K562 (cell line): ENCODE measurements at regions not wholly inside any gene's neighbourhood (a gene's known extent, or its start where the extent isn't known, plus 50 kb on each side); places are given as distances from the start of the nearest gene placed in this dataset.

Source experiments
- ATAC-seq: fragments of 200-7000 bp; cut with Tn5 transposase; 3 replicates; pipeline ENCODE4 v1.9.1; 2020; ENCODE audit warnings: moderate library complexity
- BruUV-seq: library from RNA; stranded (reverse); fragments of 400-500 nt; replicated peaks from 2 replicates; lab custom pipeline; 2021; lab: Mats Ljungman, UMichigan
- CTCF ChIA-PET: fragments of 300-600 bp; formaldehyde crosslinking; extraction: SDS; loops from one replicate; lab custom pipeline; 2021; ENCODE audit warnings: low intra/inter-chr PET ratio; lab: Yijun Ruan, JAX
- POLR2A ChIA-PET: fragments of 300-600, 350-650 bp; sonication (Branson Sonifier 250); formaldehyde crosslinking; extraction: SDS; loops from one replicate; lab custom pipeline; 2021; ENCODE audit warnings: antibody characterized with exemption, inconsistent platforms; lab: Yijun Ruan, JAX
- DNase-seq, 4 experiments: peaks; one replicate each; pipeline versions ENCODE4 v3.0.0 to v3.0.0-alpha.2; 2011 to 2018; ENCODE audit warnings: low spot score in 3 of 4, mixed read lengths in 3 of 4; ENCODE audit errors: extremely low read depth in 1 of 4
- FAIRE-seq: peaks from 2 replicates; lab custom pipeline; 2011; peaks lifted over from hg19 to GRCh38; lab: Jason Lieb, UNC
- H2AFZ ChIP-seq: 2 replicates; pipeline ENCODE4 v1.6.0; 2011; ENCODE audit warnings: low read depth, low read length, control low read depth, inconsistent platforms
- H3K27ac ChIP-seq: fragments of 200-600 bp; 3 replicates; pipeline ENCODE4 v1.8.0; 2011; ENCODE audit warnings: low read depth, mild to moderate bottlenecking, control low read depth, inconsistent platforms, low read length, moderate library complexity, mixed read lengths; ENCODE audit errors: extremely low read depth
- H3K27me3 ChIP-seq, 2 experiments: fragments of 300-600 bp in 1 of 2; 2 replicates in 1 of 2; 3 replicates in 1 of 2; pipeline versions ENCODE4 v1.6.0 to v1.8.0; 2011; ENCODE audit warnings: inconsistent platforms in 2 of 2, low read length in 2 of 2, mild to moderate bottlenecking in 1 of 2, mixed read lengths in 1 of 2, moderate library complexity in 1 of 2; ENCODE audit not compliant: control insufficient read depth in 2 of 2, insufficient read depth in 2 of 2
- H3K36me3 ChIP-seq: fragments of 300-600 bp; 3 replicates; pipeline ENCODE4 v1.8.0; 2011; ENCODE audit warnings: mild to moderate bottlenecking, low read length, inconsistent platforms; ENCODE audit not compliant: control insufficient read depth, insufficient read depth
- H3K4me1 ChIP-seq, 2 experiments: fragments of 200-600 bp in 1 of 2; replicated peaks in 1 of 2; 2 replicates in 1 of 2; 3 replicates in 1 of 2; pipeline versions ENCODE4 v1.5.1 to v1.8.0; 2011; ENCODE audit warnings: inconsistent platforms in 2 of 2, low read length in 2 of 2, mild to moderate bottlenecking in 1 of 2, mixed read lengths in 1 of 2, moderate library complexity in 1 of 2; ENCODE audit not compliant: control insufficient read depth in 2 of 2, insufficient read depth in 2 of 2
- H3K4me2 ChIP-seq: 2 replicates; pipeline ENCODE4 v1.6.1; 2011; ENCODE audit warnings: low read length, control low read depth, inconsistent platforms, mixed read lengths; ENCODE audit not compliant: insufficient read depth
- H3K4me3 ChIP-seq: fragments of 200-600 bp; sonication (generic), shearing (Covaris generic); 2 replicates; pipeline ENCODE4 v1.5.1; 2016; ENCODE audit warnings: control low read depth, inconsistent platforms
- H3K79me2 ChIP-seq: fragments of 200-600 bp; 3 replicates; pipeline ENCODE4 v1.8.0; 2011; ENCODE audit warnings: low read length, inconsistent platforms; ENCODE audit not compliant: control insufficient read depth, insufficient read depth
- H3K9ac ChIP-seq, 2 experiments: 2 replicates each; pipeline versions ENCODE4 v1.6.0 to v1.6.1; 2011; ENCODE audit warnings: low read depth in 2 of 2, low read length in 2 of 2, control low read depth in 1 of 2, inconsistent platforms in 1 of 2, mild to moderate bottlenecking in 1 of 2, mixed read lengths in 1 of 2; ENCODE audit not compliant: insufficient read depth in 1 of 2
- H3K9me1 ChIP-seq: one replicate; pipeline ENCODE4 v1.6.0; 2011; ENCODE audit warnings: inconsistent platforms, mild to moderate bottlenecking, low read length, moderate library complexity; ENCODE audit not compliant: control insufficient read depth, insufficient read depth
- H3K9me3 ChIP-seq: replicated peaks from 2 replicates; pipeline ENCODE4 v1.5.1; 2011; ENCODE audit warnings: low read depth, low read length, inconsistent platforms; ENCODE audit not compliant: control insufficient read depth, insufficient read depth
- H4K20me1 ChIP-seq: replicated peaks from 2 replicates; pipeline ENCODE4 v1.6.1; 2011; ENCODE audit warnings: low read length, inconsistent platforms, mixed read lengths; ENCODE audit not compliant: control insufficient read depth, insufficient read depth
- CBX3 ChIP-seq, 2 experiments: IDR thresholded peaks; 1 replicate in 1 of 2; 2 replicates in 1 of 2; pipeline ENCODE4 v1.6.1; 2012; ENCODE audit warnings: inconsistent platforms in 2 of 2, low read length in 2 of 2, borderline replicate concordance in 1 of 2, control low read depth in 1 of 2
- CLOCK ChIP-seq: fragments of 250-450 bp; sonication (Bioruptor Pico); IDR thresholded peaks from 2 replicates; pipeline ENCODE4 v1.4.0; 2020; ENCODE audit warnings: mild to moderate bottlenecking, moderate library complexity, borderline replicate concordance
- NELFE ChIP-seq: IDR thresholded peaks from 2 replicates; pipeline ENCODE4 v1.6.1; 2011; ENCODE audit warnings: mild to moderate bottlenecking; ENCODE audit not compliant: insufficient read depth, insufficient read length
- NR4A1 ChIP-seq, 2 experiments: fragments of 250-450 bp in 1 of 2; fragments of 450-650 bp in 1 of 2; sonication (Bioruptor Pico) in 1 of 2; IDR thresholded peaks; 2 replicates each; pipeline versions ENCODE4 v1.4.0 to v1.6.1; 2016 to 2020; ENCODE audit warnings: mild to moderate bottlenecking in 2 of 2, missing compliant biosample characterization in 1 of 2, missing genetic modification characterization in 1 of 2, moderate library complexity in 1 of 2
- PCBP2 ChIP-seq: fragments of 200-400 bp; formaldehyde crosslinking; IDR thresholded peaks from 2 replicates; pipeline ENCODE4 v1.6.1; 2018; ENCODE audit warnings: low read length, low read depth, mild to moderate bottlenecking, moderate library complexity; ENCODE audit not compliant: poor library complexity, severe bottlenecking
- TAF1 ChIP-seq: IDR thresholded peaks from 2 replicates; pipeline ENCODE4 v1.6.1; 2011; ENCODE audit warnings: mild to moderate bottlenecking, low read length, moderate library complexity; ENCODE audit not compliant: insufficient read depth, control insufficient read depth, severe bottlenecking; ENCODE audit errors: extremely low read depth
- WGBS: fragments of 100-300 bp; shearing (Covaris generic); methylation state at CpG from one replicate; pipeline ENCODE4 v1.1.6; 2016; ENCODE audit warnings: low coverage, mixed read lengths; ENCODE audit not compliant: insufficient coverage; ENCODE audit errors: missing lambda C conversion rate; 5-methylcytosine and 5-hydroxymethylcytosine counted together
- in situ Hi-C: fragments of 300-500 bp; cut with MboI; formaldehyde crosslinking; loops from 4 replicates; pipeline ENCODE4 v1.15.0; 2018; ENCODE audit warnings: inconsistent platforms, mixed read lengths
- intact Hi-C: fragments of 100-400 bp; cut with micrococcal nuclease; formaldehyde crosslinking; loops from 2 replicates; pipeline ENCODE4 v1.14.2; 2022

- Histone ChIP-seq H3K4me2 (no peak overlapping the region), H2AFZ (no peak overlapping the region), H3K9ac (no peak overlapping the region)
- CTCF ChIA-PET: no interaction called here
- FAIRE-seq: no peak
- POLR2A ChIA-PET: no interaction called here
- intact Hi-C loops: no loop called here
- TF ChIP-seq CLOCK (CRISPR knock-in tag) (no peak), NR4A1 (CRISPR knock-in tag; IDR thresholded peaks at IDR 0.05) (no peak), NR4A1 (tag; IDR thresholded peaks at IDR 0.05) (no peak), TAF1 (no peak), NELFE (no peak), CBX3 (IDR thresholded peaks at IDR 0.05; ENCODE audit: borderline replicate concordance in 1 of 2, low read length in 2 of 2) (no peak), PCBP2 (no peak)
- TF ChIP-seq, all 486 proteins: peak for 0
- H3K9me1 ChIP-seq: no peaks in the 10 kb centered on the region
- no peak overlapping the region for H3K4me3 ChIP-seq
- H3K27me3 ChIP-seq: no peaks in the 10 kb centered on the region
- no peaks in the 10 kb centered on the region for H3K9me3 ChIP-seq
- no peaks in the 10 kb centered on the region; a peak in 1 of 5 replicates for H3K4me1 ChIP-seq
- no peak overlapping the region for H3K27ac ChIP-seq
- H4K20me1 ChIP-seq: no peaks in the 10 kb centered on the region
- no peaks in the 10 kb centered on the region for H3K36me3 ChIP-seq
- no TSS peak for BruUV-seq
- no peaks in the 10 kb centered on the region for H3K79me2 ChIP-seq
- in situ Hi-C loops: no loop called here
- DNase-seq: no peak
- WGBS: 2% methylated on average over 3 of the region's 3 CpGs
- no peak for ATAC-seq
Measured at GRCh38 chr5:103427326-103427725, 135.3 kb downstream of the NUDT12 start.
